ENCODE measurements at regions not wholly inside any gene's neighbourhood (a gene's known extent, or its start where the extent isn't known, plus 50 kb on each side); places are given as distances from the start of the nearest gene placed in this dataset.

DNA sequence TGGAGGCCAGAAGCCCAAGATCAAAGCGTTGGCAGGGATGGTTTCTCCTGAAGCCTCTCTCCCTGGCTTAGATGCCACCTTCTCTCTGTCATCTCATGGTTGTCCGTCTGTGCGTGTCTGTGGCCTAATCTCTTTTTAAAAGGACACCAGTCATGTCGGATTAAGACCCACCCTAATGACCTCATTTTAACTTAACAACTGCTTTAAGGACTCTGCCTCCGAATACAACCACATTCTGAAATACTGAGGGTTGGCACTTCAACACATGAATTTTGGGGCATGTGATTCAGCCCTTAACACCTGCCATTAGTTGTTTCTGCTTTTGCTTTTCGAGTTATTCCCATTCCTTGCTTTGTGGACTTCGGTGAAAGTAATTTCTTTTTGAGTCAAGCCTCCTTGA lies 97.8 kb upstream of the SMIM21 start:
- no peak for DNase-seq

DNA sequence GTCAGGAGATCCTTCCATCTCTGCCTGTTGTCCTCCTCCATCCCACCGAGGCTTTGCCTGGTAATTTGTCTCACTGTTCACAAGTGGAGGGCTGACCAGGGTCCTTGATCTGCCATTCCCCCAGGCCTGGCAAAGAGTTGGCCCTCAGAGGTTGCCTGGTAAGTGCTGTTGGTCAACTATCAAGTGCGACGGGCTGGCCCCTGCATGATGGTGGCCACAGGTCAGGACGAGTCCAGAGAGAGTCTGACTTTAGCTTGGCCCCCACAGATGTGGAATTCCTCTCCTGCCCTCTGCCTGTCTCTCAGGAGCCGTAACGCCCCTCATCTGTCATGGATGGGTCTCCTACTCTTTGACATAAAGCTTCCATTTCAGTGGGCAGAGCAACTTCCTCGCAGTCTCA lies 97.3 kb upstream of the SMIM21 start:
- no peak for DNase-seq

DNA sequence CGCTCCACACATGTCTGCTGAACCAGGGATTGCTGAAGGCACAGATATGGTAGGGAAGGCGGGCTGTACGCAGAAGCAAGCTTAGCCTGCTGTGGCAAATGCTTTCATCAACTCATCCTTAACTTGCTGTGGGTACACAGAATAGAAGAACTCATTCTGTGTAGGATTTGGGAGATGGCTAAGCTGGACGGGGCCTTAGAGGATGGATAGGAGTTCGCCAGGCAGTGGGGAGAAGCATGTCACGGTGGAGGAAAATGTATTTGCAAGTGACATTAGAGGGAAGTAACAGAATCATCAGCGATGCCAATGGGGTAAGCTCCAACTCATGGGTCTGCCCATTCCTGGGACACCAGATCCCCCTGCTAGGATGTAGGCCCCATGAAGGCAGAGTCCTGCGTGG lies 96.7 kb upstream of the SMIM21 start:
- DNase-seq = no peak

DNA sequence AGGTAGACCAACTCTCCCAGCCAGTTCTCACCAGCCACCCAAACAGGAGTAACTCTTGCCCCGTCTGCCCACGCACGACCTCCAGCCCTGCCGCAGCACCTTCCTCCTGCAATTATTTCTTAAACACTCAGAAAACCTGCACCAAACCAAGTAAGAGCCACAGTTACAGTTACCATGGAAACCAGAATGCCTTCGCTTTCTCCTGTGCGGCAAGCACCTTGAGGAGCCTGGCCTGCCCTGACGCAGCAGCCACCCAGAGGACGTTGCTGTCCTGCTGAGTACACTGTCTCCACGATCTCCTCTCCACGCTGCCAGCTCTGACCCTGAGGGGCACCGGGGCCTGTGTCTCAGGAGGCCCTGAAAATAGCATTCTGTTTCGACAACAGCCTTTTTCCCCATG lies 94.3 kb upstream of the SMIM21 start:
- no peak for DNase-seq

DNA sequence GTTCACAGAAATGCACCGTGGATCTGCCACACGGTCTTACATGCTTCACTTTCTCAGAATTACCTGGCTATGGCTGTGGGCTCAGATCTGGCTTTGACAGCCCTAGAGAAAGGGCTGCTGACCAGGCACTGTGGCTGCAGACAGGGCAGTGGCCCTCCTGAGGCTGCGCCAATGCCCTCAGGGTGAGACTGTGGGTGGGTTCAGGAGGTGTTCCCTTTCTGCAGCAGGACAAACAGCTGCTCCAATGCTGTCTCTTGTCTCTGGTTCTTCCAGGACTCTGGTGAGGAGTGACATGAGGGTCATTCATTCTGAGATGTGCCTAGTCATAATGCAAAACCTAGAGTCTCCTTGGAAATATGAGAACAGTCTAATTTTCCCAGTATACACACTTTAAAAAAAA lies 90.5 kb upstream of the SMIM21 start:
- DNase-seq = no peak

DNA sequence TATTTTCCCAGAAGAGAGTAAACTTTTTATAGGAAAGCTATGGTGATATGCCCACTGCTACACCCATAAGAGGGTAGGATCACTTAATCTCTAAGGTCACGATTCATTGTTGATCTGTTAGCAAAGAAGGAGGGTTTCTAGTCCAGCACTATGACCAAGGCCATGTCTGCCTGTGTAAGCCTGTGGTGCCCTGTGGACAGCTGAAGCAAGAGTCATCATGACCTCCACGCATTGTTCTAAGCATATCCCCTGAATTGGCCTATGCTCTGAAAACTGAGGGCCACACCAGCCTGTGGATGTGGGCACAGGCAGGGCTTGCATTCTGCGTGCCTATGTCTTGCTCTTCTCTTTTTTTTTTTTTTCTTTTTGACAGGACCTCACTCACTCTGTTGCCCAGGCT lies 89.8 kb upstream of the SMIM21 start:
- DNase-seq = no peak

DNA sequence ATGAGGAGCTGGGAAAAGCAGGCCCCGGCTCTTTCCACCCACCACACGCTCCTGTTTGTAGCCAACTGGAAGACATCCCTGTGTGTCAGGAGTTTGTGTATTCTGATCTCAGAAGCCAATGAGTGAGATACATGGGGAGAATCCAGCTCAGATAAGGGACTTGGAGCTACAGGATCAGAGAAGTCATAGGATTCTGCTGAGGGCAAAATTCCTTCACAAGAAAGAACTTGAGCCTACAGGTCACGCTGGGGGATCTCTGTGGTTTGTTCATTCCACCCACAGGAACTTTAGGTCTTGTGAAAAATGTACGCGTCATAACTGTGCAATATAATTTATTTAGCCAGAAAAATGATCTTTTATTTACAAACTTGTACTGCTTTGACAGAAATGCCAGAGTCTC lies 80.1 kb upstream of the SMIM21 start:
- no peak for DNase-seq

DNA sequence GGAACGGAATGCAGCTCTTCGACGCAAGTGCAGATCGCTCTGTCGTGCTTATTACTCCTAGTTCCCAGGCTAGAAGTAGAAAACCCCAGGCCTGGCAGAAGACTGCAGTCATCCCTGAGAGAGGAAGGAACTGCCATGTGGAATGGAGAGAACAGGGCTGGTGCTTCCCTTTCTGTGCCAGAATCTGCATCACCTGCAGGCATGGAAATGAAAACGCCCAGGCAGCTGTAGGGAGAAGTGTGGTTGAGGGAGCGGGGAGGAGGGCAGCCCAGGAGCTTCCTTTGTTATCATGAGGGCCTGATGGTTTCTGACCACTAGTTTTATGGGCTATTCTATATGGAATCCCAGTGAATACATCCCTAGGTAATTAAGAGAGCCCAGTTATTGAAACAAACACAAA lies 79.4 kb upstream of the SMIM21 start:
- no peak for DNase-seq

DNA sequence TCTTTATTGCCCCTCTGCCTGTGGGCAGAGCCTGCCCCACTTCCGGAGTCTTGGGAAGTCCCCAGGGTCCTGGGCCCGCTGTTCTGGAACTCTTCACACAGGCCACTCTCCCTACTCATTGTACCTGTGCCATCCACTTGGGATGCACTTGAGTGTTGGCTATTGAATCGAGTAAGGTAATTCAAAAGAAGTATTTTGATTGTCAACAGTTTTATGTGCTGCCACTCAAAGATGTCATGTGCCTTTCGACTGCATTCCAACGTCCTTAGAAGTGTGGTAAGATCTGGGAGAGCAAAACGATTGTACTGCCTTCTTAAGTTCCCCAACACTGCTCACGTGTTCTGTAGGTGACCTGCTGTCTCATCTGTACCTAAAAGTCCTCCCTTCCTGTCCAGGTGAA lies 77.0 kb upstream of the SMIM21 start:
- no peak for DNase-seq

DNA sequence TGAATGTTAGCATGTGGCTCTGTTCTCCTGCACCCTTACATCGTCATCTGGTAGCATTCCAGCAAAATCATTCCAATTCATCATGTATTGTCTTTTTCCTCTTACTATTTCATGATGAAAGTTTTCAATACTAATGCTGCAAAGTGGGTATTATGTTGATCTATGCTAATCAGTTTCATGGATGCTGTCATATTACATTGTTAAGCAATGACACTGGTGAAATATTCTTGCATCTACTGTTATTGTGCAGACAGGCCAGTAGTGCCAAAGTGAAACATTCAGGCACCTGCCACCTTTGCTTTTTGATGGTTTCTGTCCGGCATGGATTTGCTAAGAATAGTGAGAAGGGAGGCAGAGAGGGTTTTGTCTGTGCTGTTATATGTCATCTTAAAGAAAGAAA lies 76.1 kb upstream of the SMIM21 start:
- no peak for DNase-seq

DNA sequence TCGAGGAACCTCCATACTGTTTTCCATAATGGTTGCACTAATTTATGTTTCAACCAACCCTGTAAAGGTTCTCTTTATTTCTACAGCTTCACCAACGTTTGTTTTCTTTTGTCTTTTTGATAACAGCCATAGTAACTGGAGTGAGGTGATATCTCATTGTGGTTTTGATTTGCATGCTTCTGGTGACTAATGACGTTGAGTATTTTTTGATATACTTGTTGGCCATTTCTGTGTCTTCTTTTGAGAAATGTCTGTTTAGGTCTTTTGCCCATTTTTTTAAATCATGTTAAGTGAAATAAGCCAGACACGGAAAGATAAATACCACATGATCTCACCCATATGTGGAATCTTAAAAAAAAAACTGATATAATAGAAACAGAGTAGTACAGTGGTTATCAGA lies 74.8 kb upstream of the SMIM21 start:
- no peak for DNase-seq

DNA sequence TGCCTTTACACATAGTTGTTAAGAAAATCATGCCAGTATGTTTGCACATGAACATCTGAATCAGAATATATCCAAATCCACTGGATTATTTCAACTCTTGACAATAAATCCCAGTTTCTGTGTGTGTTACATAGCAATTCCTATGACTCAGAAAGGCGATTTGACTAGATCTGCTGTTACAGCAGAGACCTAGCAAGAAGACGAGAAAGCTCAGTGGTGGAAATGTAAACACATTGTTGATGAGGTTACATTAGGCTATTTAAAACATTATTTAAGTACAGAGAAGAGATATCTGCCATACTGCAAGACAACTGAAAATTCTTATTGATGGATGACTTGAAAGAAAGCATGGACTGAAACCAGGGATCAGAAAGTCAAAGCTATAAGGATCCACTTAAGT lies 73.0 kb upstream of the SMIM21 start:
- DNase-seq = no peak

DNA sequence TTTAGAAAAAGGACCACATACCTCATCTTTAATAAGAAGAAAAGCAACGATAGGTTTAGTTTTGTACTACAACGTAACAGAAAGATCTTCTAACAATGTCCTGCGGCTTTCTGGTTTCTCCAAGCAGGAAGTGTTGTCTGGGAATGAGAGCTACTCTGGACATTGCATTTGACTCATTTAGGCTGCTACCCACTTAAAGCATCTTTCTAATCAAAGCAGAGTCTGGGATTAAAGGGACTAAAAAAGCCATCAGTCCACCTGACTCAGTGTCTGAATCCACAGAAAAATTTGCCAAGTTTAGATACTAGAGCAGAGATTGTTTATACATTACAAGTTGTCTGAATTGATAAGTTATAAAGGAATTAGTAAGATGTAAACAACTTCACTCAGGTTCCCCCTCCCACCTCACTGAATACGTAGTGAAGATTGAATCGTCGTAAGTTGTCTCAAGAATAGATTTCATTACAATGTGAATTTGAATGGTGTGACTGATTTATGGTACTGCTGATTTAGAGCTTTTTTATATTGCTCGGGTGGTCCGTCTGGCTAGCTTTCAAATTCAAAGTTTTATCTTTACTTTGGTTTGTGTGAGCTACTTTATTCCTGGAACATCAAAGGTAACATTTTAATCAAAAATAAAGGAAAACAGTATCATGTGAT lies 70.2 kb upstream of the SMIM21 start:
- DNase-seq = no peak

DNA sequence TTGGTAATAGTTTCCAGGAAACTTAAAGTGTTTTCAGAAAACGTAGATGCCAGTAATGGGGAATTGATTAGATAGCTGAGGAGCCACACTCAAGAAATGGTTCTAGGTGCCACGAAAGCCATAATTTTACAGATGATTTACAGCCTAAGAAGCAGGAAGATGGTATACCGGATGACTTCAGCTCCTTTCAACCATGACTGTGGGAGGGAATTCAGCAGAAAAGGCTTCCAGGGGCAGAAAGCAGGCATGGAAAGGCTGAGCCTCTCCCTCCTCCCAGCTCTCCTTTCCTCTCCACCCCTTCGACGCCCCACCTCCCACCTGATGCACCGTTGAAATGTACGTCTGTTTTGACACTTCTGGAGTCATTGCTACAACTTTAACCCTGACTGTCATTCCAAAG lies 68.6 kb upstream of the SMIM21 start:
- DNase-seq = no peak

DNA sequence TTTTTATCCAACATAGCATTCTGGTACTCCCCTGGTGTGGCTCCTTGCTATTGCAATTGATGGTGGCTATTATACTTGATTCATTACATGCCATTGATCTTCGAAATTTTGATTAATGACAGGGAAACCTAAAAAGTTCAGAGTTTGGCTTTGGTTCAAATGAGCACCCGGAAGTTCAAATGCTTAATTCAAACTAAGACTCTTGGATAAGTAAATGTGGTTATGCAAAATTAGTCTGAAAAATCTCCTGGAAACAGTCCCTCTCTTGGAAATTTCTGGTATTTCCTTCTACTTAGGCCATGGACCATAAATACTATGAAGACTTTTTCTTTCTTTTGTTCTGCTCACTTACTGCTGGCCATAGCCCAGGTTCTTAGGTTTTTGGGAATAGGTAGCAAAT lies 65.3 kb upstream of the SMIM21 start:
- no peak for DNase-seq

DNA sequence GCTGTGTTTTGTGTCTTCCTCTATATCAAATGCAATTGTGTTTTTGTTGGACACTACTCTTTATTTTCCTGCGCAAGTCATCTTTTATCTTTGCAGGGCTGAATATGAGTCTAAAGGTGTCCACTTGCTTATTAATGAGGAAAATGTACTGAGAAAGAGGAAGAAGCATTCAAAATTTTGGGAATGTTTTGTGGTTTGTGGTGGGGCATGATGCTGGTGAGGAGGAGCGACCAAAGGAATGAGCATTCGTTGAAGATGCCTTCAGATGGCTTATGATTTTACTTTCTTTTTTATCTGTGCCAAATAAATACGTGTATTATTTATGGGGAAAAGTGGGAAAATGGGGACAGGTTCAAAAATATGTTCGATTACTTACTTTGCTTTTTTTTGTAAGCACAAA lies 63.9 kb upstream of the SMIM21 start:
- DNase-seq = no peak

DNA sequence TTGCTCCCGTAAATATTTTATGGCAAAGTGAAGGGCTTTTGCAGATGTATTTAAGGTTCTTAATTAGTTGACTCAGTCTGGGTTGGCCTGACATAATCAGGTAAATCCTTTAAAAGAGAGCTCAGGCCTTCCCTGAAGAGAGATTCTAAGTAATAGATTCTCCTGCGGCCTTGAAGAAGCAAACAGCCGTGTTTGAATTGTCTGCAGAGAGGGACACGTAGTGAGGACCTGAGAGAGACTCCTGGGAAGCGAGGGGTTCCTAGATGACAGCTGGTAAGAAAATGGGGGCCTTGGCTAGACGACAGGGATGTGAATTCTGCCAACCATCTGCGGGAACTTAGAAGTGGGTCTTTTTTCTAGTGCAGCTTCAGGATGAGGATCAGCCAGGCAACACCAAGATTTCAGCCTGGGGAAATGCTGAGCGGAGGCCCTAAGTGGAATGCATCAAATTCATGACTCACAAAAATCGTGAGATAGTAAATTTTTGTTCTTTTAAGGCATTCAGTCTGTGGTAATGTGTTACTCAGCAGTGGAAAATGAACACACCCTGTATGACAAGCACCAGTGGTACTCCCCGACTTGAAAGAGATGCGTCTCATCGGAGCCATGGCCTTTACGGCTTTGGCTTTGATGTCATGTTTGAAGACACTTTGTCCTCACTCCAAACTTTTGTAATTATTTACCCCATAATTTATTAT lies 62.1 kb upstream of the SMIM21 start:
- no peak for DNase-seq

DNA sequence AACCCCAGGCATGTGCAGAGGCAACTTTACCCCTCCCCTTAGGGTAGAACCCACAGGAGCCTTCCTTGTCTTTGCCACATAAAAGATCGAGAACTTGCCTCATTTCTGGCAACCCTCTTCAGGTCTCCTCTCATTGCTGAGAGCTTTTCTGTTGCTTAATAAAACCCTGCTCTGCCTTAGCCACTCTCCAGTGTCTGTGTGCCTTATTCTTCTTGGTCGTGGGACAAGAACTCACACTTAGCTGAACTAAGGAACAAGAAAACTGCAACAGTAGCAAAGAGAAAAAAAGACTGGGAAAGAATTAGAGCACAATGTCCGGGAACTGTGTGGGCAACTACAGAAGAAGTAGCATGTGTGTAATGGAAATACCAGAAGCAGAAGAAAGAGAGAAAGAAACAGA lies 56.2 kb upstream of the SMIM21 start:
- DNase-seq = no peak

DNA sequence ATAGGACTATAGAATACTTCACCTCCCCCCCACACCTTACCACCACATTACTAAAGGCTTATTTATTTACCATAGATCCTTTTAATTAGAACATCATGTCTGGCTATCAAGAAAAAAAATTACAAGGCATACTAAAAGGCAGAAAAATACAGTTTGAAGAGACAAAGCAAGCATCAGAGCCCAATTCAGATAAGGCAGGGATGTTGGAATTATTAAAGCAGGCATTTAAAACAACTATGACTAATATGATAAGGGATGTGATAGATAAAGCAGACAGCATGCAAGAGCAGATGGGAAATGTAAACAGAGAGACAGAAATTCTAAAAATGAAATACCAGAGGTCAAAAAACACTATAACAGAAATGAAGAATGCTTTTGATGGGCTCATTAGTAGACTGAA lies 55.4 kb upstream of the SMIM21 start:
- DNase-seq = no peak

DNA sequence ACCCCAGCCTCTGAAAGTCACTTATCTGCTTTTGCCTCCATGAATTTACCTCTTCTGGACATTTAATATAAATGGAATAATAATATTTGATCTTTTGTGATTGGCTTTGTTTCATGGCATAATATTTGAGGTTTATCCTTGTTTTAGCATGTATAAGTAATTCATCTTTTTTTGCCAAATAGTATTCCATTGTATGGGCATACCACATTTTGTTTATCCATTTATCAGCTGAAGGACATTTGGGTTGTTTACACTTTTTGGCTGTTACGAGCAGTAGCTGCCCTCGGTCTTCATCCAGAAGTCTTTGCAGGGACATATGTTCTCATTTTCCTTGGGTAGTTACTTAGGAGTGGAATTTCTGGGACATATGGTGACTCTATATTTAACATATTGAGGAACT lies 53.0 kb upstream of the SMIM21 start:
- no peak for DNase-seq

DNA sequence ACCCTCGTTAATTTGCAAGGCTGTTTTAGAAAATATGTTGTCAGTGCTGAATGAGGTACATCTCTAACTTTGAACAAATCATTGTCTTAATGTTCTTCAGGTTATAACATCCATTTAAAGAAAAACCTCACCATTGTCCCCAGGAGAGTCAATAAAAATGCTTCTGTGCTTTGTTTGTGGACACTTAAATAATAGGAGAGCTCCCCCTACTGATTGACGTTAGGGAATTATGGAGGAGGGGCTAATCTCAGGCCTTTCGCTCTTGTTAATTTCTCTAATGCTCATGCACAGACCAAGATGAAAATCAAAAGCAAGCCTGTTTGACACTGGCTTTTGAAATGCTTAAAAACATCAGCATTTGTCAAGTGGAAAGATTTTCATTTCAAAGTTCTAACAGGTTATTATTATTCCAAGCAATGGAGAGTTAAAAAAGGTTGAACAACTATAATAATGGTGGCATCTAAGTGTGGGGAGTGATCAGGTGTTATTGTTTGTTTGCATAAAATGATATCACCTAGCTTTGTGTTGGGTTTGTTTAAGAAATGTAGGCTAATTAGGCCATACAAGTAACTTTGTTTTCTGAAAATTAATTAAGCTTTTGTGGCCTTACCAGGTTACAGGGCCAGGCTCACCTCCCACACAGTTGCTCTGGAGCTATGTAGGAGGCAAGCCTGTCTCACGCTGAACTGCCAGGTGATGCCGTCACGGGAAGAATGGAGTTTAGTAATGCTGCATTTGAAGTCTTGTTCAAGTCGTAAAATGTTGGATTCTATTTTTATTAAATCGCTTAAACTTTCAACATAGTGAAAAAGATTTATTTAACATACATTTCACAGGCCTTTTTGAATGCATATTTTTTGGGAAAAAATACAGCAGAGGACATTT lies 51.7 kb upstream of the SMIM21 start:
- peak; percentile 69 to 81 for DNase-seq

DNA sequence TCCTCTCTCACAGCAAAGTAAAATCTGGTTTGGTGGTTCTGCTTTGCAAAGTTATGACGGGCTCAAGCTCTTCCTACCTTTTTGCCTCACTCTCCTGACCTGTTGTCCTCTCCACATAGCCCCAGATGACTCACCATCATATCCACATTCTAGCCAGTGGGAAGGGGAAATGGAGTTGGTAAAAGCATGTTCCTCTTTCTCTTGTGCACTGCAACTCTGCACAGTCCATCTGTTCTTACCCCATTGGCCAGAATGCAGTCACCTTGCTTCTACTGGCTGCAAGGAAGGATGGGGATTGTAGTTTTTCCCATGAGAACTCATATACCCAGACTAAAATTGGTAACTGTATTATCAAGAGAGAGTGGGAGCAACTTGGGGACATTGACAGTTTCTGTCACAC lies 50.4 kb upstream of the SMIM21 start:
- DNase-seq = no peak
